Endothelial cell (in vitro differentiated cells): ENCODE measurements at regions not wholly inside any gene's neighbourhood (a gene's known extent, or its start where the extent isn't known, plus 50 kb on each side); places are given as distances from the start of the nearest gene placed in this dataset.

Experiments used
- DNase-seq: peaks from one replicate; pipeline ENCODE4 v3.0.0; 2021; ENCODE audit warnings: low spot score
- H3K27ac Mint-ChIP-seq: one replicate; pipeline ENCODE4 v1.8.0; 2021; ENCODE audit warnings: mixed read lengths, inconsistent platforms; ENCODE audit not compliant: unreplicated experiment
- H3K27me3 Mint-ChIP-seq: one replicate; pipeline ENCODE4 v1.8.0; 2021; ENCODE audit warnings: mild to moderate bottlenecking, moderate library complexity, mixed read lengths, inconsistent platforms; ENCODE audit not compliant: unreplicated experiment
- H3K36me3 Mint-ChIP-seq: one replicate; pipeline ENCODE4 v1.8.0; 2021; ENCODE audit warnings: mild to moderate bottlenecking, low read depth, mixed read lengths, inconsistent platforms; ENCODE audit not compliant: unreplicated experiment
- H3K4me1 Mint-ChIP-seq: one replicate; pipeline ENCODE4 v1.8.0; 2021; ENCODE audit warnings: mild to moderate bottlenecking, mixed read lengths, inconsistent platforms; ENCODE audit not compliant: unreplicated experiment
- H3K4me3 Mint-ChIP-seq: one replicate; pipeline ENCODE4 v1.8.0; 2021; ENCODE audit warnings: mild to moderate bottlenecking, mixed read lengths, inconsistent platforms; ENCODE audit not compliant: unreplicated experiment
- H3K9me3 Mint-ChIP-seq: one replicate; pipeline ENCODE4 v1.8.0; 2021; ENCODE audit warnings: mixed read lengths, inconsistent platforms; ENCODE audit not compliant: unreplicated experiment
- TF ChIP-seq, protein P1 (sequence below): fragments of 200-600 bp; sonication (generic); IDR thresholded peaks from one replicate; pipeline ENCODE4 v1.5.0; 2021; ENCODE audit warnings: antibody characterized with exemption; ENCODE audit not compliant: unreplicated experiment

DNA sequence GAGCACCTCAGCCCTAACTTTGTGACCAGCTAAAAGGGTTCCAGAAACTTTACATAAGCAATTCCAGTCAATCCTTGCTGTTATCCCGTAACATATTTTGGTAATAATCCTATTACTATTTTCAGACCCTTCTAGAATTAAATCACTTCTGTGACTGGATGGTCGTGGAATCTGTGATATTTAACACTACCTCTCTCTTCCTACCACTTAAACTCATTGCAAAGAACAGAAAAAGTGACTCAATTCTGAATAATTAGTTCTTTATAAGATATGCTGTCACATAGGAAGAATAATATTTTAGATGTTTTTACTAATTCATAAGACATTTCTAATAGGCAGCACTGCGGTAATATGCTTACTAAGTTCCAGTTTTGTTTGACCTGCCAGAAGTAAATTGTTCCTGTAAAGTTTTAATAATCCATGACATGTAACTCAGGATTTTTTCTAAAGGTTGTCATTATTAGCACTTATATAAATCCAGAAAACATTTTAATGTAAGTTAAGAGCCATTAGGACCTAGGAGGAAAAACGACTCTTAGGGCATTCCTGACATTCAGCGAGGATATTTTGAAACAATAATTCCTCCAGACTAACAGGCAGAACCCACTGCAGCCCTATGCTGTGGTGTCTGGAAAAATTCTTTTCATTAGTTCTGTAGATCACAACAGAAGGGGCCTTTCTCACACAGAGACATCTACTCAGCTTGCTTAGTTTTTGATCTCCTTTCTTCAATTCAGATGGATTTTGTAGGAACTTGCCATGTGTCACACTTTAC, 113.3 kb upstream of the MBNL1 start:
- no peak overlapping the region for H3K27ac Mint-ChIP-seq
- H3K36me3 Mint-ChIP-seq, result no peaks in the 10 kb centered on the region
- H3K27me3 Mint-ChIP-seq, result no peaks in the 10 kb centered on the region
- DNase-seq, result no peak
- no peak overlapping the region for H3K4me3 Mint-ChIP-seq
- no peaks in the 10 kb centered on the region for H3K9me3 Mint-ChIP-seq
- TF ChIP-seq, protein P1, sequence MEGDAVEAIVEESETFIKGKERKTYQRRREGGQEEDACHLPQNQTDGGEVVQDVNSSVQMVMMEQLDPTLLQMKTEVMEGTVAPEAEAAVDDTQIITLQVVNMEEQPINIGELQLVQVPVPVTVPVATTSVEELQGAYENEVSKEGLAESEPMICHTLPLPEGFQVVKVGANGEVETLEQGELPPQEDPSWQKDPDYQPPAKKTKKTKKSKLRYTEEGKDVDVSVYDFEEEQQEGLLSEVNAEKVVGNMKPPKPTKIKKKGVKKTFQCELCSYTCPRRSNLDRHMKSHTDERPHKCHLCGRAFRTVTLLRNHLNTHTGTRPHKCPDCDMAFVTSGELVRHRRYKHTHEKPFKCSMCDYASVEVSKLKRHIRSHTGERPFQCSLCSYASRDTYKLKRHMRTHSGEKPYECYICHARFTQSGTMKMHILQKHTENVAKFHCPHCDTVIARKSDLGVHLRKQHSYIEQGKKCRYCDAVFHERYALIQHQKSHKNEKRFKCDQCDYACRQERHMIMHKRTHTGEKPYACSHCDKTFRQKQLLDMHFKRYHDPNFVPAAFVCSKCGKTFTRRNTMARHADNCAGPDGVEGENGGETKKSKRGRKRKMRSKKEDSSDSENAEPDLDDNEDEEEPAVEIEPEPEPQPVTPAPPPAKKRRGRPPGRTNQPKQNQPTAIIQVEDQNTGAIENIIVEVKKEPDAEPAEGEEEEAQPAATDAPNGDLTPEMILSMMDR, result no peak
- no peaks in the 10 kb centered on the region for H3K4me1 Mint-ChIP-seq

- no peaks in the 10 kb centered on the region for H3K27me3 Mint-ChIP-seq
- no peaks in the 10 kb centered on the region for H3K4me1 Mint-ChIP-seq
- H3K9me3 Mint-ChIP-seq, result no peaks in the 10 kb centered on the region
- H3K27ac Mint-ChIP-seq, result no peak overlapping the region
- TF ChIP-seq, protein P1, result no peak
- no peaks in the 10 kb centered on the region for H3K36me3 Mint-ChIP-seq
- H3K4me3 Mint-ChIP-seq, result no peak overlapping the region
- DNase-seq, result no peak
Measured at GRCh38 chr3:152156880-152157279, 111.8 kb upstream of the MBNL1 start.

GRCh38 chr3:152157337-152157736, 111.4 kb upstream of the MBNL1 start:
- H3K4me1 Mint-ChIP-seq, result no peaks in the 10 kb centered on the region
- H3K4me3 Mint-ChIP-seq, result no peak overlapping the region
- TF ChIP-seq, protein P1, result no peak
- no peaks in the 10 kb centered on the region for H3K27me3 Mint-ChIP-seq
- H3K9me3 Mint-ChIP-seq, result no peaks in the 10 kb centered on the region
- DNase-seq, result no peak
- H3K36me3 Mint-ChIP-seq, result no peaks in the 10 kb centered on the region
- no peak overlapping the region for H3K27ac Mint-ChIP-seq

DNA sequence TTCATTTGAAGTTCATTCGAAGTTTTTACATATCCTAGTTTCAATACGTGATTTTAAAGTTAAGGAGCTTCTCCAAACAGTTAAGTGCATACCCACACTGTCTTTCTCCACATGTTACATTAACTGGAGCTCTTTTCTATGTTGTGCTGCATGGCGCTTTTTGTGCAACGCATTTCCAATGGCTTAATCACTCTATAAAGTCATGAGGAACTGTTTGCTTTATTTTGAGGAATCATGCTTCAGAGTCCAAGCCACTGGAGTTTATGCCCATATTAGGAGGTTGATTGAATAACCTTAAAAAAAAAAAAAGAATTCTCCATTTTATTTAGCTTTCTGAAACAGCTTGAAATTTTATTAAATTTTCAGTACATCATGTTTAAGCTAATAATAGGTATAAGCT, 109.4 kb upstream of the MBNL1 start:
- Mint-ChIP-seq H3K4me1 (no peaks in the 10 kb centered on the region), H3K9me3 (no peaks in the 10 kb centered on the region), H3K27me3 (no peaks in the 10 kb centered on the region), H3K27ac (no peak overlapping the region), H3K4me3 (no peak overlapping the region), H3K36me3 (no peaks in the 10 kb centered on the region)
- TF ChIP-seq, protein P1, result no peak
- no peak for DNase-seq

DNA sequence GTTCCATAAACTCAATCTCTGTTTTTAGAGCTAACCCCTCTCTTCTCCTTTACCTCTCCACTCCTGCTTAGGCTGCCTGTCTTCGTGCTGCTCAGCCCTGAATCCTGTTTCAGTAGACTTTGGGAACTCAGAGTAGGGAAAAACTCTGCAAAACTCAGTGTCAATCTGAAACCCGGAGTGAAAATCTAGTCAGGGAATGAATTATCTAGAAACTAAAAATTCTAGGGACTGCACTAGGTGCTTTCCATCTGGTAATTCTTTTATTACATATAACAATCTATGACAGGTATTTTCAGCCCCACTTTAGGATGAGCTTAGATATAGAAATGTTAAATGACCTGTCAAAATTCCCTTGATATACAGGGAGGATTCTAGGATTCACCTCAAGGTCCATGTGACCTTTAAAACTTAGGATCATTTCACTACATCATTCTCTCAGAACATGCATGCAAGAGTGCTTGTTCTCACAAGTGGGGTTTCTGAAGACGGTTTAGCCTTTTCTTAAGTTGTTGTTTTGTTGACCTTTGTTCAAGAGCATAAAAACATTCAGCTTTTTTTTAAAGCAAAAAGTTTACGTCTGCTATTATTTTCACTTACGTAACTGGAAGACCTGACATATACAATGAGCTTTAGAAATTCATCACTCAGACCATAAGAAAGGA, 108.2 kb upstream of the MBNL1 start:
- Mint-ChIP-seq H3K27me3 (no peaks in the 10 kb centered on the region), H3K36me3 (no peaks in the 10 kb centered on the region), H3K9me3 (no peaks in the 10 kb centered on the region), H3K27ac (no peak overlapping the region), H3K4me1 (no peaks in the 10 kb centered on the region), H3K4me3 (no peak overlapping the region)
- TF ChIP-seq, protein P1, result no peak
- DNase-seq, result no peak
